Activated CD4-positive, alpha-beta T cell treated with anti-CD3 and anti-CD28 coated beads, Interleukin-2, Interleukin-4, amounts not matched to agents 100 ng/mL and 50 ng/mL, durations not matched to agents 16 hours and 8 hours (primary cell): ENCODE measurements at regions not wholly inside any gene's neighbourhood (a gene's known extent, or its start where the extent isn't known, plus 50 kb on each side); places are given as distances from the start of the nearest gene placed in this dataset.
"Not testable (repeated sequence)": the region's sequence is repeated elsewhere in the genome, so short reads cannot be mapped to it uniquely, and the experiment has no call there.

Experiments
- DNase-seq: peaks from one replicate; pipeline ENCODE4 v3.0.0-alpha.2; 2020; ENCODE audit warnings: low spot score

DNA sequence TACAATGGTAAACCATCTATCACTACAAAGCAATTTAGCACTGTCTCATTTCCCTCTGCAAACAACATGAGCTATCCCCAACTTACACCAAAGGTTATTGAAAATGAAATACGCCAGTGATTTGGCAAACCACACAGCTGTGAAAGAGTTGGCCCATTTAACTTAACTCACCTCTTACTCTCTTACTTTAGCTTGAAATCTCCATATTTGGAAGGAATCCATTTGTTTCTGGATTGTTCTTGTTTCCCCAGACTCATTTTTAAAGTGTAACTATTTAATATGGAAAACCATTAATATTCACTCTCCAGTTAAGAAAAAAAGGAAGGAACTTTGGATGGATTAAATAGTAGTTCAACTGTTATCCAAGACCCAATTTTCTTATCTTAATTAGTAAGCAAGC lies 93.7 kb upstream of the TRIB2 start:
- DNase-seq, result no peak

DNA sequence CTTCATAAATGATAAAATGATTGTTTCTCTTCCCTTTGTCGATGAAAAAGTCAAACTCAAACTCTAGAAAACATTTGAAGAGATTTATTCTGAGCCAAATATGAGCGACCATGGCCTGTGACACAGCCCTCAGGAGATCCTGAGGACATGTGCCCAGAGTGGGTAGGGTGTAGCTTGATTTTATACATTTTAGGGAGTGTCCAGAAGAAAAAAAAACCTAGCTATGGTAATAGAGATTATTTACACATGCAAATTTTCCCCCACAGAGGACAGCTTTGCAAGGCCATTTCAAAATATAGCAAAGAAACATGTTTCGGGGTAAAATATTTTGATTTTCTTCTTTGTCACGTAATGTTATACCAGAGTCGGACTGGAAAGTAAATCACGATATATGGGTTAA lies 92.4 kb upstream of the TRIB2 start:
- no peak for DNase-seq

DNA sequence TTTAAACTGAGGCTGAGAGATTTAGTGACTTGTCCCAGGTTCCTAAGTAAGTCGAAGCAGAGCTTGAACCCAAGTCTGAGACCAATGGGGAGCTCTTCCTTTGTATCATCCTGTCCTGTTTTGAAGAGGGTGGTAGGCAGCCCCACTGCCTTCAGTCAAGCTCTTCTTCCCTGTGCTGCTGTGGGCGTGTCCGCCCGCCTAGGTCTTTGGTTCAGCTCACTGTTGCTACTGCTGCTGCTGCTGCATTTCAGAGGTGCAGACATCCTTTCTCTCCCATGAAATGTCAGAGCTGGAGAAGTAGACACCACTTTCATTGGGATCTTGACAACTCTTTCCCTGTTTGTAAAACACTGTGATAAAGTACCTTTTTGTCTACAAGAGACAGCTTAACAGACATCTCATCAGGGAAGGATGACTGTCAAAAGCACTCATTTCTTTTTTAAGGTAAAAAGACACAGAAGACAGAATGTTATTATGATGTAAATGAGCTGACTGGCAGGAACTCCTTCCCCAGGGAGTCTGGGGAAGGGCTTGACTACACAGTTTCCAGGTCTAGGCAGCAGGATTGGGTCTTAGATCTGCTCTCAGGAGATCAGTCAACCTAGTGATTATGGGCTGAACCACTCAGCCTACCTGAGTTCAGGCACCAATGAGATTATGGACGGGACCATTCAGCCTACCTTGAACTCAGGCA lies 91.7 kb upstream of the TRIB2 start:
- no peak for DNase-seq

DNA sequence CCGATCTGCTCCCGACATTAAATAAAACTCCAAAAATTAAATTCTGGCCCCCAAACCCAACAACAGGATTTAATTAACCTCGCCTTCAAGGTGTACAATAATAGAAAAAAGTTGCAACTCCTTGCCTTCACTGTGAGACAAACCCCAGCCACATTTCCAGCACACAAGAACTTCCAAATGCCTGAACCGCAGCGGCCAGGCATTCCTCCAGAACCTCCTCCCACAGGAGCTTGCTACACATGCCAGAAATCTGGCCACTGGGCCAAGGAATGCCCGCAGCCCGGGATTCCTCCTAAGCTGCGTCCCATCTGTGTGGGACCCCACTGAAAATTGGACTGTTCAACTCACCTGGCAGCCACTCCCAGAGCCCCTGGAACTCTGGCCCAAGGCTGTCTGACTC lies 88.2 kb upstream of the TRIB2 start:
- DNase-seq, result not testable (repeated sequence)

DNA sequence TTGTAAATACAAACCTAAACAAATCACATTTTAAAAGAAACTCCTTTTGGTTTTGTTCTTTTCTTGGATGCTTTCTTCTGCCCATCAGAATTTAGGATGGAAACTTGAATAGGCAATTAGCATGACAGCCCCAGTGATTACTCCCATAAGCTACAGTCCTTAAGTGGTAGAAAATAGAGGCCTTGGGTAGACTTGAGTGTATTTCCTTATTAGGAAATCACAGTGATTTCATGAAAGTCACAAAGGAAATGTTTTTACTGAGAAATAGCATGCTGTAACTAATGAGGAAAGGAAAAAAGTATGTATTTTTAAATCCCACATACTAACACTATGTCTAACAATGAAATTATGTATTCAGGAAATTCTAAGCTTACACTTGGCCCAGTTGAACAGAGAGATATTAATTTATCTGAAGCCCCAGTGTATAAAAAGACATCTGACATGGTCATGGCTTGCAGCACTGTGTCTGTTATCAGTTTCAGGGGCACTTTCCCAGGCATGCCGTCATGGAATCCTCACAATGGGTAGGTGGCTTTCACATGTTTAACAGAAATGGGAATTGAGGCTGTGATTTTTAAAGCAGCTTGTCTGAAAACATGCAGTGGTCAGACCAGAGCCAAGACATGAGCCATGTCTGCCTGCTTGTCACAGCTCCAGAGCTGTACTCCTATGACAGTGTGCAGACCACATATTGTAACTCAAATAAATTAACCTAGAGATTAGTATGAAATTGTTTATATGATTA lies 79.7 kb upstream of the TRIB2 start:
- no peak for DNase-seq

DNA sequence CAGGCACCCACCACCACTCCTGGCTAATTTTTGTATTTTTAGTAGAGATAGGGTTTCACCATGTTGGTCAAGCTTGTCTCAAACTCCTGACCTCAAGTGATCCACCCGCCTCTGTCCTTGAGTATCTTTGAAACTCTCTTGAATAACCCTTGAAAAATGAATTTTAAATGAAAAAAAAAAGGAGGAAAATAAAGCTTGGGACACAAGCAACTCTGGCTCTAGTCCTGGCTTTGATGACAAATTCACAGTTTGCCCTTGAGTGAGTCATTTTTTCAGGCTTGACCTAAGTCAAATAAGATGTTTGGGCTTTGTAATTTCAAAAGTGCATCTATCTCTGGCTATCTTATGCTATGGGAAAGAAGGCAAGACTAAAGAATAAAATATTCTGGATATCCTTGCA lies 79.0 kb upstream of the TRIB2 start:
- DNase-seq, result no peak

GRCh38 chr2:12641441-12641840 lies 75.3 kb upstream of the TRIB2 start:
- no peak for DNase-seq

- DNase-seq, result no peak
These were observed 74.4 kb upstream of the TRIB2 start for GRCh38 chr2:12642332-12642731.

GRCh38 chr2:12642859-12643258 lies 73.9 kb upstream of the TRIB2 start:
- no peak for DNase-seq

GRCh38 chr2:12649602-12650400 lies 66.9 kb upstream of the TRIB2 start:
- no peak for DNase-seq

GRCh38 chr2:12651641-12652040 lies 65.1 kb upstream of the TRIB2 start:
- no peak for DNase-seq

DNA sequence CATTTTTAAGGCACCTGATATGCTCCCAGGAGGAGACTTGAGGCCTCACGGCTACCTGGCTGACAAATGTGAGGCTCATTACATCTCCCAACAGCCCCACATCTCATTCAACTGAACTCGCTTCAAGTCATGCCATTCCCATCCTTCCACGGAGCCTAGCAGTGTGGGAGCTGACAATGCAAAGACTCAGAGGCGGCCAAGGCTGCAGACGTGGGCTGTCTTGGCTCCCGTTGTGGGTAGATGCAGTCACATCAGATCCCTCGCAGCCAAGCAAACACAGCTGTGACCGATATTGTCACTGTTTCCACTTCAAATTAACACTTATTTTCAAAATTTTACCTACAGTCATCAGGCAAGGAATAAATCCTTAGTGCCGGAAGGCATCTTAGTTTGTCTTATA lies 64.0 kb upstream of the TRIB2 start:
- DNase-seq, result no peak

GRCh38 chr2:12657560-12657959 lies 59.2 kb upstream of the TRIB2 start:
- DNase-seq, result no peak

DNA sequence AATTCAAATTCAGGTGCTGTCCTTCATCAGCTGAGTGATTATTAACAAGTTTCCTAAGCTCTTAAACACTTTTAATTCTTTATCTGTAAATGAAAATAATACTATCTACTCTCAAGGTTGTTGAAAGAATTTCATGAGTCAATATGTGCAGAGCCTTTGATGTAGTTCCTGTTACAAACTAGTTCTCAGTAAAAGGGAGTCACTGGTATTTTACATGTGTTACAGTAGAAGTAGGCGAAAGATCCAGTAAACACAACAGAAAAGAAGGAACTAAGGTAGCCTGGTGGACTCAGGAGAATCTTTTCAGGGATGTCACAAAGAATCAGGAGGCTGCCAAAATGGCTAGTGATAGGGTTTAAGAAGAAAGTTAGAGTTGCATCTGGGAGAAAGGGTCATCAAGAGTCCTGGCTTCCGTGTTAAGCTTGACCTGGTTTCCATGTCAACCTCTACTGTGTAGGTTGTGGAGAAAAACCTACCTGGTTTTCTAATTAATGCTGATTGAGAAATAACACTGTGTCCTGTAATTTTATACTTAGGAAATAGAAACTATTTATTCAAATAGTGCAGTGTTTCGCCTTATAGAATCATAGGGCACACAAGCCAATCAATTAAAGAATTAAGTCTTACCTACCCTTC lies 58.3 kb upstream of the TRIB2 start:
- DNase-seq, result no peak

DNA sequence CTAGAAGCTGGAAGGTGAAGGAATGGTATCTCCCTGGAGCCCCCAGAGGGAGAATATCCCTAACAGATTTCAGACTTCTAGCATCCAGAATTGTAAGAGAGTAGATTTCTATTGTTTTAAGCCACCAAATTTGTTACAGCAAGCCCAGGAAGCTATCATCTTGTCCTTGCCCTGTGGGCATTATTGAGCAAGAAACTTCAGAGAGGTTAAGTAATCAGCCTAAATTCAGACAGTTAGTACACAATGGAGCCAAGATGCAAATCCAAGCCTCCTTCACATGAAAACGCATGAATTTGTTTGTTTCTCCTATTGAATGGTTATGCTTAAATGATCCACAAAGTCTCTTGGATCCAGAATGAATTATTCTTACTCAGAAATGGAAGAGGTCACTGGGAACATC lies 55.2 kb upstream of the TRIB2 start:
- no peak for DNase-seq

GRCh38 chr2:12663306-12664037 lies 53.3 kb upstream of the TRIB2 start:
- no peak for DNase-seq

- no peak for DNase-seq
These were observed 51.4 kb upstream of the TRIB2 start for GRCh38 chr2:12665334-12665733.

DNA sequence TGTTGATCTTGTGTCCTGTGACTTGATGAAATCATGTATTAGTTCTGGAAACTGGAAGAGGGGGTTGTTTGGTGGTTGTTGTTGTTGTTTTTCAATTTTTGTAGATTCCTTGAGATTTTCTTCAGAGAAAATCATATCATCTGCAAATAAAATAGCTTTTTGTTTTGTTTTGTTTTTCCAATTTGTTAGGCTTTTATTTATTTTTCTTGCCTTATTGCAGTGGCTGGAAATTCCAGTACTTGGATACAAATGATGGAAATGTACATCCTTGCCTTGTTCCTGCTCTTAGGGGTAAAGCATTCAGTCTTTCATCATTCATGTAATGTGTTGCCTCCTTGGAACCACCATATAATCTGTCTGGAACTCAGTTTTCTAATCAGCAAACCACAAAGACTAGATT lies 50.3 kb upstream of the TRIB2 start:
- DNase-seq, result no peak
